Mucosa of stomach (tissue), 1 donor: ENCODE measurements at regions not wholly inside any gene's neighbourhood (a gene's known extent, or its start where the extent isn't known, plus 50 kb on each side); places are given as distances from the start of the nearest gene placed in this dataset.

ENCODE experiments used
- H3K27me3 ChIP-seq: one replicate; pipeline ENCODE4 v1.7.0; 2013; ENCODE audit warnings: mild to moderate bottlenecking, low read length; ENCODE audit not compliant: control insufficient read depth, insufficient read depth
- H3K36me3 ChIP-seq: one replicate; pipeline ENCODE4 v1.7.0; 2013; ENCODE audit warnings: low read length; ENCODE audit not compliant: control insufficient read depth, insufficient read depth
- H3K4me1 ChIP-seq: one replicate; pipeline ENCODE4 v1.7.0; 2013; ENCODE audit warnings: mild to moderate bottlenecking, low read length; ENCODE audit not compliant: control insufficient read depth, insufficient read depth
- H3K4me3 ChIP-seq: one replicate; pipeline ENCODE4 v1.7.0; 2013; ENCODE audit warnings: low read length
- H3K9ac ChIP-seq: one replicate; pipeline ENCODE4 v1.7.0; 2013; ENCODE audit warnings: mild to moderate bottlenecking, low read length, moderate library complexity
- H3K9me3 ChIP-seq: one replicate; pipeline ENCODE4 v1.7.0; 2013; ENCODE audit warnings: mild to moderate bottlenecking, low read length, moderate library complexity; ENCODE audit not compliant: control insufficient read depth
- donor health status: Pancreatic carcinoma.

- H3K27me3 ChIP-seq, result peaks cover 44% of the 10 kb centered on the region
- no peak overlapping the region for H3K9ac ChIP-seq
- peaks cover 13% of the 10 kb centered on the region for H3K4me1 ChIP-seq
These were observed 62.5 kb upstream of the GLI2 start for GRCh38 chr2:120673205-120673550.

GRCh38 chr2:120673571-120674061 lies 62.1 kb upstream of the GLI2 start:
- Histone ChIP-seq H3K4me1 (peaks cover 13% of the 10 kb centered on the region), H3K9me3 (no peaks in the 10 kb centered on the region), H3K4me3 (no peak overlapping the region), H3K9ac (no peak overlapping the region), H3K36me3 (no peaks in the 10 kb centered on the region), H3K27me3 (peaks cover 43% of the 10 kb centered on the region)

More at GRCh38 chr2:120673205-120673550, 62.5 kb upstream of the GLI2 start:
- Histone ChIP-seq H3K9me3 (no peaks in the 10 kb centered on the region), H3K36me3 (no peaks in the 10 kb centered on the region), H3K4me3 (no peak overlapping the region)

GRCh38 chr2:120674246-120675170 lies 61.2 kb upstream of the GLI2 start:
- H3K9ac ChIP-seq, result no peak overlapping the region
- peaks cover 42% of the 10 kb centered on the region for H3K27me3 ChIP-seq
- no peak overlapping the region for H3K4me3 ChIP-seq
- peaks cover 7% of the 10 kb centered on the region for H3K4me1 ChIP-seq
- no peaks in the 10 kb centered on the region for H3K9me3 ChIP-seq
- no peaks in the 10 kb centered on the region for H3K36me3 ChIP-seq

GRCh38 chr2:120675460-120676130 lies 60.1 kb upstream of the GLI2 start:
- no peaks in the 10 kb centered on the region for H3K9me3 ChIP-seq
- H3K4me3 ChIP-seq, result no peak overlapping the region
- no peak overlapping the region for H3K9ac ChIP-seq
- peaks cover 5% of the 10 kb centered on the region for H3K4me1 ChIP-seq
- peaks cover 38% of the 10 kb centered on the region for H3K27me3 ChIP-seq
- H3K36me3 ChIP-seq, result no peaks in the 10 kb centered on the region

- Histone ChIP-seq H3K9me3 (no peaks in the 10 kb centered on the region), H3K27me3 (peaks cover 28% of the 10 kb centered on the region), H3K36me3 (no peaks in the 10 kb centered on the region), H3K4me3 (no peak overlapping the region), H3K9ac (no peak overlapping the region), H3K4me1 (peaks cover 5% of the 10 kb centered on the region)
These were observed 58.4 kb upstream of the GLI2 start for GRCh38 chr2:120677221-120677620.

- Histone ChIP-seq H3K9me3 (no peaks in the 10 kb centered on the region), H3K27me3 (peaks cover 28% of the 10 kb centered on the region), H3K4me3 (no peak overlapping the region), H3K9ac (no peak overlapping the region), H3K4me1 (peaks cover 5% of the 10 kb centered on the region), H3K36me3 (no peaks in the 10 kb centered on the region)
These were observed 57.9 kb upstream of the GLI2 start for GRCh38 chr2:120677696-120678247.

GRCh38 chr2:120678251-120678650 lies 57.4 kb upstream of the GLI2 start:
- H3K27me3 ChIP-seq, result peaks cover 27% of the 10 kb centered on the region
- H3K9me3 ChIP-seq, result no peaks in the 10 kb centered on the region
- H3K36me3 ChIP-seq, result no peaks in the 10 kb centered on the region
- no peak overlapping the region for H3K9ac ChIP-seq
- H3K4me3 ChIP-seq, result no peak overlapping the region
- H3K4me1 ChIP-seq, result peaks cover 5% of the 10 kb centered on the region

- Histone ChIP-seq H3K4me3 (no peak overlapping the region), H3K4me1 (peaks cover 5% of the 10 kb centered on the region), H3K9ac (no peak overlapping the region), H3K9me3 (no peaks in the 10 kb centered on the region), H3K36me3 (no peaks in the 10 kb centered on the region), H3K27me3 (peaks cover 22% of the 10 kb centered on the region)
These were observed 56.7 kb upstream of the GLI2 start for GRCh38 chr2:120678926-120679325.

GRCh38 chr2:120679526-120679925 lies 56.1 kb upstream of the GLI2 start:
- no peaks in the 10 kb centered on the region for H3K36me3 ChIP-seq
- H3K9me3 ChIP-seq, result no peaks in the 10 kb centered on the region
- H3K9ac ChIP-seq, result no peak overlapping the region
- no peak overlapping the region for H3K4me3 ChIP-seq
- H3K4me1 ChIP-seq, result peaks cover 5% of the 10 kb centered on the region
- H3K27me3 ChIP-seq, result peaks cover 18% of the 10 kb centered on the region

GRCh38 chr2:120680136-120680761 lies 55.4 kb upstream of the GLI2 start:
- Histone ChIP-seq H3K9ac (peak overlapping the region; percentile 29), H3K27me3 (peaks cover 18% of the 10 kb centered on the region), H3K4me3 (no peak overlapping the region), H3K9me3 (no peaks in the 10 kb centered on the region), H3K4me1 (peaks cover 5% of the 10 kb centered on the region), H3K36me3 (no peaks in the 10 kb centered on the region)

- no peak overlapping the region for H3K9ac ChIP-seq
- no peak overlapping the region for H3K4me3 ChIP-seq
- H3K4me1 ChIP-seq, result peaks cover 5% of the 10 kb centered on the region
- no peaks in the 10 kb centered on the region for H3K36me3 ChIP-seq
- peaks cover 18% of the 10 kb centered on the region for H3K27me3 ChIP-seq
- H3K9me3 ChIP-seq, result no peaks in the 10 kb centered on the region
These were observed 54.5 kb upstream of the GLI2 start for GRCh38 chr2:120681181-120681580.
